ENCODE measurements at regions not wholly inside any gene's neighbourhood (a gene's known extent, or its start where the extent isn't known, plus 50 kb on each side); places are given as distances from the start of the nearest gene placed in this dataset.

DNA sequence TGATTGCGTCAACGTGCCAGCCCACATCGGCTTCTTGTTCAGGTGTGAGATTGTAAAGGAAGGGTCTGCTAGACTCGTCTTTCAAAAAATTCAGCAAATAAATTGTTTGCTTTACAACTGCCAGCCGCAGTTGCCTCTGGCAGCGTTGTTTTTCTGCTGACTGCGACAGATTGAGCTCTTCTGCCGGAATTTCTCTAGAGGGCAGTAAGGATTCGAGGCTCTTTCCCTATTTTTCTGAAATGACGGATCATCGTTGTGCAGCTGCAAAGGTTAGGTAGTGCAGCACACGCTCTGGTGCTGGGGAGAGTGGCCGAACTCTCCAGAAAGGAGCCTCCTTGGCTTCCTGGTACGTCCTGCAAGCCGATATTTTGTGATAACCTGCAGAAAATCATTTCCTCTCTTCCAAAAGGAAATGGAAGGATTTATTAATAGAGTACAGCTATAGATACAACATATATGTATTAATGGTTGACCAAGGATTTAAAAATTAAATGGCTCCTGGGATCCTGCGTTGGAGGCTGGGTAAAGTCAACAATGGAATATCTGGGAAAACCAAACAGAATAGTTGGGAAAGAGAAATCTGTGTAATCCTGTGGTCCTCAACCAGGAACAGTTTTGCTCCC, 121.9 kb upstream of the ZFP64 start:
- in situ Hi-C loops (cut with MboI; ENCODE audit: low sequenced_read_pairs, unreplicated experiment) = no loop called here
- no peak for DNase-seq (ENCODE audit: low spot score)
- no peak for TF ChIP-seq CTCF (IDR thresholded peaks at IDR 0.05; ENCODE audit: borderline replicate concordance, control extremely low read depth, extremely low read depth, insufficient read depth, missing control alignments)

DNA sequence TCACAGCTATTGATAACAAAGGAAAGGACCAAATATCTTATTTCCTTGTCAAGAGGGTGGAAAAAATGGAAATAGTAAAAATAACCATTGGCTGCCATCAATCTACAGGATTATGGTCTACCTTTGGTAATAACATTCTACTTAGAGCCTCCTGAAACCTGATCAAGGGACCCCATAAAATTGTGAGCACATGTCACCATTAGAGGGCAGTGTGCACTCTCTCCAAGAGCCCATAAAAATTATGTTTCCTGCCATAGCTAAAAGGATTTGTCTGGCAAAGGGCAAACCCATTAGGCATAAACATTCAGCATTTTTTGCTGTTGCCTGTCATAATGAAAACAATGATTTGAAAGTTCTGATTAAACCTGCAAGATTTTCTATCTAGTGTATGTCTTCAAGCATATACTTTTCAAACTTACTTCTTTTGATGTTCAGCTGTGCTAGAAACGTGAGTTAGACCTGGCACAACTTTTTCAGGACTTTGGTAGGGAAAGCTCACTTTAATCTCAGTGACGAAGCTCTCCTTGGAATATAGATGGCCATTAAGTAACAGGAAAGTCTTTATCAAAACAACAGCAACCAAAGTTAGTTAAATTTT, 120.7 kb upstream of the ZFP64 start:
- peak; percentile 51 for TF ChIP-seq CTCF (IDR thresholded peaks at IDR 0.05; ENCODE audit: borderline replicate concordance, control extremely low read depth, extremely low read depth, insufficient read depth, missing control alignments)
- peak; percentile 45 for DNase-seq (ENCODE audit: low spot score)
- in situ Hi-C loops (cut with MboI; ENCODE audit: low sequenced_read_pairs, unreplicated experiment) = no loop called here

DNA sequence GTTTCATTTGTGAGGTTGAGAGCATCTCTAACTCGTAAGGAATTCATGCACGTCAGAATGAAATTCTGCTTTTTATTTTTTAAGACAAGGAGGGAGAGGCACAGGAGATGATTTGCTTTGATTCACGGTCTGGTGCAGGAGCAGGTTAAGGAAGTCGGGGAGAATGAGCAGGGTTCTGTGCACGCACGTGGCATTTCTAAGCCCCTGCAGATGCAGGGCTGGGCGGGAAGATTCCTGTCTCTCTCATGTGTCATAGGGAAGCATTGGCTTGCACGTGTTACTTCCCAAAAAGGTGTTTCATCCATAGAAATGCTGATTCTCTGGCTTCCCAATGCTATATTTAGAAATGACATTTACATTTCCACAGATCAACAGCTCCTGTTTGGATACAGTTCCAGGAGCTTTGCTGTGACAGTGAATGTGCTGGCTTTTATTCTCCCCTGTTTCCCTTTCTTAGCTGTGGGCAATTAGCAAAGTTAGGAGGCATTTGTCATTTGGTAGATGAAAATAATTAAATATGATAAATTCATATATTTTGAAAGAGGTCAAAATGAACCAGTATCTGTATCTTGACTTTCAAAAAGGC, 119.7 kb upstream of the ZFP64 start:
- in situ Hi-C loops (cut with MboI; ENCODE audit: low sequenced_read_pairs, unreplicated experiment) = no loop called here
- TF ChIP-seq CTCF (IDR thresholded peaks at IDR 0.05; ENCODE audit: borderline replicate concordance, control extremely low read depth, extremely low read depth, insufficient read depth, missing control alignments) = no peak
- DNase-seq (ENCODE audit: low spot score) = no peak

DNA sequence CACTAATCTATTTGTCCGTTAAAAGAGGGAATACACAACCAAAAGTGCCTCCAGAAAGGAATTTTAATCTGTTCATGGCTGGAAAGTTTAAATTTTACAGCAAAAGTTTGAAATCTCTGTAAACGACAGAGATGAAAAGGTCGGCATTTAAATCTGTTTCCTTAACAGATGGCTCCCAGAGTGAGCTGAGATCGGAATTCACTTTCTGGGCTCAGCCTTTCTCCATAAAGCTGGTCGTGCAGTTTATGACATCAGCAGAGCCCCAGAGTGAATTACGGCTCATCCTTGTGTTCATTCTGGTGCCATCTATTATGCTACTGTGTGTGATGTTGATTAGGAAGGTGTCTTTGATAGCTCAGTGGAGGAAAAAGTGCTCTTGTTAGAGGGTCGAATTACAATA, 117.6 kb upstream of the ZFP64 start:
- in situ Hi-C loops (cut with MboI; ENCODE audit: low sequenced_read_pairs, unreplicated experiment) = no loop called here
- no peak for DNase-seq (ENCODE audit: low spot score)
- no peak for TF ChIP-seq CTCF (IDR thresholded peaks at IDR 0.05; ENCODE audit: borderline replicate concordance, control extremely low read depth, extremely low read depth, insufficient read depth, missing control alignments)

DNA sequence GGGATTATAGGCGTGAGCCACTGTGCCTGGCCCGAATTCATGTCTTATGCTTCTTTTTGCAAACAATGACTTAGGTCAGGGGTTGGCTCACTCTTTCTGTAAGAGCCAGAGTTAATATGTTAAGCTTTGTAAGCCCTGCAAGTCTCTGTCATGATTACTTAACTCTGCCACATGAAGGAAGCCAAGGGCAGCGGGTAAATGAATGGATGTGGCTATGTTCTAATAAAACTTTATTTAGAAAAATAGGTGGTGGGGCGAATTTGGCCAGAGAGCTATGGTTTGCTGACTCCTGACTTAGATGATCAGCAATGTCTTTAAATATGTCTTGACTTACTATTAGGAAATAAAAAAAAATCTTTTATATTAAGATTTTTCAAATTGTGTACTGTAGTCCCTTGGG, 114.9 kb upstream of the ZFP64 start:
- in situ Hi-C loops (cut with MboI; ENCODE audit: low sequenced_read_pairs, unreplicated experiment) = no loop called here
- no peak for TF ChIP-seq CTCF (IDR thresholded peaks at IDR 0.05; ENCODE audit: borderline replicate concordance, control extremely low read depth, extremely low read depth, insufficient read depth, missing control alignments)
- no peak for DNase-seq (ENCODE audit: low spot score)

- in situ Hi-C loops (cut with MboI; ENCODE audit: low sequenced_read_pairs, unreplicated experiment) = no loop called here
- TF ChIP-seq CTCF (IDR thresholded peaks at IDR 0.05; ENCODE audit: borderline replicate concordance, control extremely low read depth, extremely low read depth, insufficient read depth, missing control alignments) = no peak
- no peak for DNase-seq (ENCODE audit: low spot score)
Measured at GRCh38 chr20:52305858-52306257, 114.3 kb upstream of the ZFP64 start.

Data from GM13976 (cell line).